SK-N-SH (cell line): ENCODE measurements at regions not wholly inside any gene's neighbourhood (a gene's known extent, or its start where the extent isn't known, plus 50 kb on each side); places are given as distances from the start of the nearest gene placed in this dataset.
A peak's percentile ranks its signal among the peaks of the same experiment; 100 is the strongest.

Experiments used
- CTCF ChIA-PET: fragments of 300-600, 350-600 bp; formaldehyde crosslinking; extraction: SDS; loops from one replicate; lab custom pipeline; 2021; lab: Yijun Ruan, JAX
- POLR2A ChIA-PET: fragments of 350-600 bp; sonication (Branson Sonifier 250); formaldehyde crosslinking; extraction: SDS; loops from one replicate; lab custom pipeline; 2020; ENCODE audit warnings: antibody characterized with exemption, inconsistent platforms; lab: Yijun Ruan, JAX
- DNase-seq: peaks from one replicate; pipeline ENCODE4 v3.0.0; 2012
- H2AFZ ChIP-seq: fragments of 200-600 bp; sonication (generic); 2 replicates; pipeline ENCODE4 v1.8.1; 2016; ENCODE audit warnings: antibody characterized with exemption, mild to moderate bottlenecking, low read depth
- H3F3A ChIP-seq: fragments of 200-600 bp; sonication (generic); replicated peaks from 2 replicates; pipeline ENCODE3; 2016; ENCODE audit warnings: antibody characterized with exemption, mild to moderate bottlenecking; ENCODE audit not compliant: insufficient read depth
- H3K27ac ChIP-seq, 2 experiments: fragments of 200-500 bp in 1 of 2; fragments of 200-600 bp in 1 of 2; sonication (Bioruptor generic) in 1 of 2; sonication (generic), shearing (Covaris generic) in 1 of 2; 2 replicates each; pipeline versions ENCODE4 v1.5.1 to v1.6.1; 2014 to 2016; ENCODE audit warnings: low read depth in 2 of 2, inconsistent platforms in 1 of 2, low read length in 1 of 2, mild to moderate bottlenecking in 1 of 2, mixed read lengths in 1 of 2
- H3K27me3 ChIP-seq: fragments of 200-600 bp; sonication (generic), shearing (Covaris generic); 2 replicates; pipeline ENCODE4 v1.6.1; 2016; ENCODE audit warnings: mixed run types; ENCODE audit not compliant: insufficient read depth
- H3K36me3 ChIP-seq, 2 experiments: fragments of 200-500 bp in 1 of 2; fragments of 200-600 bp in 1 of 2; sonication (Bioruptor generic) in 1 of 2; sonication (generic) in 1 of 2; replicated peaks in 1 of 2; 2 replicates each; pipeline versions ENCODE3 to v1.5.1; 2014 to 2016; ENCODE audit warnings: low read length in 1 of 2, mild to moderate bottlenecking in 1 of 2; ENCODE audit not compliant: insufficient read depth in 2 of 2, control insufficient read depth in 1 of 2
- H3K4me1 ChIP-seq, 2 experiments: fragments of 200-500 bp in 1 of 2; fragments of 200-600 bp in 1 of 2; sonication (Bioruptor generic) in 1 of 2; sonication (generic), shearing (Covaris generic) in 1 of 2; 2 replicates each; pipeline versions ENCODE4 v1.5.1 to v1.6.1; 2014 to 2016; ENCODE audit warnings: low read depth in 1 of 2, low read length in 1 of 2, mixed run types in 1 of 2; ENCODE audit not compliant: insufficient read depth in 2 of 2, control insufficient read depth in 1 of 2
- H3K4me2 ChIP-seq: fragments of 200-600 bp; sonication (generic), shearing (Covaris generic); 2 replicates; pipeline ENCODE4 v1.6.1; 2017; ENCODE audit warnings: mixed run types
- H3K4me3 ChIP-seq, 2 experiments: fragments of 200-500 bp in 1 of 2; fragments of 200-600 bp in 1 of 2; sonication (Bioruptor generic) in 1 of 2; sonication (generic), shearing (Covaris generic) in 1 of 2; 2 replicates each; pipeline versions ENCODE4 v1.5.1 to v1.8.1; 2014 to 2016; ENCODE audit warnings: low read depth in 2 of 2, inconsistent platforms in 1 of 2, low read length in 1 of 2, mild to moderate bottlenecking in 1 of 2, mixed read lengths in 1 of 2, moderate library complexity in 1 of 2
- H3K79me2 ChIP-seq: fragments of 200-600 bp; sonication (generic); 2 replicates; pipeline ENCODE4 v1.8.1; 2017; ENCODE audit warnings: mild to moderate bottlenecking; ENCODE audit not compliant: insufficient read depth
- H3K9ac ChIP-seq: fragments of 200-600 bp; sonication (generic); 2 replicates; pipeline ENCODE4 v1.6.1; 2017; ENCODE audit warnings: mixed run types
- H3K9me2 ChIP-seq: fragments of 200-600 bp; sonication (generic); 2 replicates; pipeline ENCODE4 v1.6.1; 2017; ENCODE audit warnings: mixed run types
- H3K9me3 ChIP-seq: fragments of 200-600 bp; sonication (generic); 2 replicates; pipeline ENCODE4 v1.6.1; 2017; ENCODE audit warnings: mixed run types, mild to moderate bottlenecking, moderate library complexity
- H4K20me1 ChIP-seq: fragments of 200-600 bp; sonication (generic); 2 replicates; pipeline ENCODE4 v1.6.1; 2017; ENCODE audit warnings: mild to moderate bottlenecking, mixed run types; ENCODE audit not compliant: insufficient read depth
- CHD2 ChIP-seq: fragments of 150-350 bp; IDR thresholded peaks from 2 replicates; pipeline ENCODE4 v1.6.1; 2018; ENCODE audit warnings: low read length; ENCODE audit not compliant: partially characterized antibody
- ELF1 ChIP-seq: IDR thresholded peaks from 2 replicates; pipeline ENCODE4 v1.4.0; 2012
- EZH2phosphoT487 ChIP-seq: fragments of 200-600 bp; sonication (generic); IDR thresholded peaks from 2 replicates; pipeline ENCODE4 v1.6.1; 2017; ENCODE audit warnings: low read depth, mixed run types, mild to moderate bottlenecking, antibody characterized with exemption, moderate library complexity, borderline replicate concordance
- FOSL2 ChIP-seq: IDR thresholded peaks from 2 replicates; pipeline ENCODE4 v1.4.0; 2012; ENCODE audit warnings: low read depth, mild to moderate bottlenecking, moderate library complexity, borderline replicate concordance
- FOXJ3 ChIP-seq: sonication (generic); formaldehyde crosslinking; IDR thresholded peaks from 2 replicates; pipeline ENCODE4 v1.5.1; 2020; ENCODE audit warnings: mild to moderate bottlenecking, missing genetic modification reagents
- GABPA ChIP-seq: IDR thresholded peaks from 2 replicates; pipeline ENCODE4 v1.4.0; 2012; ENCODE audit warnings: low read depth, mild to moderate bottlenecking
- GATA2 ChIP-seq: sonication (generic); formaldehyde crosslinking; IDR thresholded peaks from 2 replicates; pipeline ENCODE4 v1.5.0; 2020; ENCODE audit warnings: mild to moderate bottlenecking, missing genetic modification reagents
- IRF3 ChIP-seq: fragments of 150-350 bp; IDR thresholded peaks from 2 replicates; pipeline ENCODE4 v1.6.1; 2016; ENCODE audit warnings: mild to moderate bottlenecking, low read depth, low read length
- NFIC ChIP-seq: IDR thresholded peaks from 2 replicates; pipeline ENCODE4 v1.4.0; 2012; ENCODE audit warnings: borderline replicate concordance
- RAD21 ChIP-seq: IDR thresholded peaks from 2 replicates; pipeline ENCODE4 v1.6.1; 2012; ENCODE audit warnings: mild to moderate bottlenecking, low read length
- TAF1 ChIP-seq: IDR thresholded peaks from 2 replicates; pipeline ENCODE4 v1.6.1; 2012; ENCODE audit warnings: low read depth, mild to moderate bottlenecking, low read length, moderate library complexity, borderline replicate concordance
- TEAD4 ChIP-seq: IDR thresholded peaks from 2 replicates; pipeline ENCODE4 v1.4.0; 2012; ENCODE audit warnings: mild to moderate bottlenecking, borderline replicate concordance; ENCODE audit not compliant: insufficient read depth
- YY1 ChIP-seq: IDR thresholded peaks from 2 replicates; pipeline ENCODE4 v1.4.0; 2012; ENCODE audit warnings: low read depth, mild to moderate bottlenecking
- WGBS: methylation state at CpG from one replicate; pipeline ENCODE4 v1.1.6; 2017; ENCODE audit warnings: low lambda C conversion rate; 5-methylcytosine and 5-hydroxymethylcytosine counted together
- TF ChIP-seq, protein P1 (sequence below): IDR thresholded peaks from 2 replicates; pipeline ENCODE4 v1.4.0; 2012; ENCODE audit warnings: low read depth, borderline replicate concordance

- TF ChIP-seq, protein P1, sequence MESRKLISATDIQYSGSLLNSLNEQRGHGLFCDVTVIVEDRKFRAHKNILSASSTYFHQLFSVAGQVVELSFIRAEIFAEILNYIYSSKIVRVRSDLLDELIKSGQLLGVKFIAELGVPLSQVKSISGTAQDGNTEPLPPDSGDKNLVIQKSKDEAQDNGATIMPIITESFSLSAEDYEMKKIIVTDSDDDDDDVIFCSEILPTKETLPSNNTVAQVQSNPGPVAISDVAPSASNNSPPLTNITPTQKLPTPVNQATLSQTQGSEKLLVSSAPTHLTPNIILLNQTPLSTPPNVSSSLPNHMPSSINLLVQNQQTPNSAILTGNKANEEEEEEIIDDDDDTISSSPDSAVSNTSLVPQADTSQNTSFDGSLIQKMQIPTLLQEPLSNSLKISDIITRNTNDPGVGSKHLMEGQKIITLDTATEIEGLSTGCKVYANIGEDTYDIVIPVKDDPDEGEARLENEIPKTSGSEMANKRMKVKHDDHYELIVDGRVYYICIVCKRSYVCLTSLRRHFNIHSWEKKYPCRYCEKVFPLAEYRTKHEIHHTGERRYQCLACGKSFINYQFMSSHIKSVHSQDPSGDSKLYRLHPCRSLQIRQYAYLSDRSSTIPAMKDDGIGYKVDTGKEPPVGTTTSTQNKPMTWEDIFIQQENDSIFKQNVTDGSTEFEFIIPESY, result no peak
- no peak for TF ChIP-seq GATA2 (CRISPR knock-in tag)
Measured at GRCh38 chr20:19883501-19883900, 125.4 kb downstream of the RIN2 start (continued).

DNA sequence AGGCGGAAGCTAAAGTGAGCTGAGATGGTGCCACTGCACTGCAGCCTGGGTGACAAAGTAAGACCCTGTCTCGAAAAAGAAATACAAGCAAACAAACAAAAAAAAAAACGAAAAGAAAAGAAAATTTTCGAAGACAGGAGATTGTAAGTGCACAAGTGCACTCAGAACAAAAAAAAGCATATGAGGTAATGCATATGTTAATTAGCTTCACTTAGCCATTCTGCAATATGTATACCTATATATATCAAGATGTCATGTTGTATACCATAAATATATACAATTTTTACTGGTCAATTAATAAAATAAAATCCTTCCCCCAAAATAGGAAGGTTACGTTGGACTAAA lies 127.5 kb downstream of the RIN2 start:
- H3K9me2 ChIP-seq, result no peaks in the 10 kb centered on the region
- H3K9ac ChIP-seq, result no peak overlapping the region
- H3K27ac ChIP-seq, result no peak overlapping the region
- H4K20me1 ChIP-seq, result no peaks in the 10 kb centered on the region
- no peak for DNase-seq
- no peak overlapping the region for H3K4me3 ChIP-seq
- H3K36me3 ChIP-seq, result no peaks in the 10 kb centered on the region
- H2AFZ ChIP-seq, result no peak overlapping the region
- H3K4me2 ChIP-seq, result no peak overlapping the region
- TF ChIP-seq EZH2phosphoT487, result no peak
- TF ChIP-seq IRF3, result no peak
- no peak for TF ChIP-seq ELF1
- TF ChIP-seq RAD21, result no peak
- TF ChIP-seq GABPA, result no peak
- TF ChIP-seq NFIC, result no peak
- TF ChIP-seq TAF1, result no peak
- TF ChIP-seq YY1, result no peak
- no peak for TF ChIP-seq FOSL2
- no peak for TF ChIP-seq GATA2 (CRISPR knock-in tag)
- TF ChIP-seq TEAD4, result no peak
- ChIA-PET CTCF (no interaction called here), POLR2A (no interaction called here)
- no peaks in the 10 kb centered on the region for H3K79me2 ChIP-seq
- H3K4me1 ChIP-seq, result peaks cover 9 to 22% of the 10 kb centered on the region in 2 experiments; a peak in 3 of 4 replicates
- WGBS, result 57% methylated on average over 5 of the region's 5 CpGs
- H3K27me3 ChIP-seq, result no peaks in the 10 kb centered on the region
- H3F3A ChIP-seq, result peaks cover 10% of the 10 kb centered on the region
- no peaks in the 10 kb centered on the region for H3K9me3 ChIP-seq

- Histone ChIP-seq H3K4me3 (no peak overlapping the region), H3K9me3 (no peaks in the 10 kb centered on the region), H3K4me2 (no peak overlapping the region), H3K9me2 (no peaks in the 10 kb centered on the region)
- DNase-seq, result no peak
- POLR2A ChIA-PET, result no interaction called here
- no peak for TF ChIP-seq FOXJ3 (CRISPR knock-in tag)
- 0 out of 2 replicates have a peak, but pooled peaks have one; percentile 2 for TF ChIP-seq FOSL2
- TF ChIP-seq NFIC, result peak; percentile 30; the same call in 1 of the 2 replicates
- no peak for TF ChIP-seq GATA2 (CRISPR knock-in tag)
- no peak for TF ChIP-seq CHD2
- TF ChIP-seq, all 33 proteins: peak for 2
- H3K27me3 ChIP-seq, result no peaks in the 10 kb centered on the region
- peaks cover 9 to 22% of the 10 kb centered on the region in 2 experiments; a peak in 3 of 4 replicates for H3K4me1 ChIP-seq
- peak overlapping the region in 1 of 2 experiments; percentile 18; a peak in 1 of 4 replicates for H3K27ac ChIP-seq
- WGBS, result 72% methylated on average over 12 of the region's 16 CpGs
- H3K9ac ChIP-seq, result no peak overlapping the region
- H3F3A ChIP-seq, result peaks cover 5% of the 10 kb centered on the region
- no peaks in the 10 kb centered on the region for H3K79me2 ChIP-seq
- peaks cover 0 to 5% of the 10 kb centered on the region in 2 experiments for H3K36me3 ChIP-seq
- no peaks in the 10 kb centered on the region for H4K20me1 ChIP-seq
- H2AFZ ChIP-seq, result no peak overlapping the region
- CTCF ChIA-PET, result no interaction called here
Measured at GRCh38 chr20:19885939-19886660, 128.0 kb downstream of the RIN2 start.
